ENCODE measurements at regions not wholly inside any gene's neighbourhood (a gene's known extent, or its start where the extent isn't known, plus 50 kb on each side); places are given as distances from the start of the nearest gene placed in this dataset.

GRCh38 chrX:13208281-13208935, 111.4 kb downstream of the ATXN3L start:
- TF ChIP-seq CTCF (IDR thresholded peaks at IDR 0.05) (no peak), POLR2A (IDR thresholded peaks at IDR 0.05) (no peak)
